Smooth muscle cell (in vitro differentiated cells): ENCODE measurements at regions not wholly inside any gene's neighbourhood (a gene's known extent, or its start where the extent isn't known, plus 50 kb on each side); places are given as distances from the start of the nearest gene placed in this dataset.
"Not testable (repeated sequence)": the region's sequence is repeated elsewhere in the genome, so short reads cannot be mapped to it uniquely, and the experiment has no call there.

Source experiments
- DNase-seq: peaks from one replicate; lab custom pipeline; 2025; ENCODE audit not compliant: unreplicated experiment; lab: John Stamatoyannopoulos, UW
- H2AFZ ChIP-seq: fragments of 200-600 bp; sonication (generic); 2 replicates; pipeline ENCODE4 v1.6.0; 2016; ENCODE audit warnings: antibody characterized with exemption, low read depth, mild to moderate bottlenecking
- H3F3A ChIP-seq: fragments of 200-600 bp; sonication (generic); 2 replicates; pipeline ENCODE4 v1.6.0; 2017; ENCODE audit warnings: antibody characterized with exemption, low read depth
- H3K27ac ChIP-seq: fragments of 200-600 bp; sonication (generic); 2 replicates; pipeline ENCODE4 v1.5.1; 2016; ENCODE audit warnings: low read depth, mild to moderate bottlenecking
- H3K27me3 ChIP-seq: fragments of 200-600 bp; sonication (generic); 2 replicates; pipeline ENCODE4 v1.6.1; 2016; ENCODE audit warnings: low read depth, mild to moderate bottlenecking
- H3K36me3 ChIP-seq: fragments of 200-600 bp; sonication (generic); 2 replicates; pipeline ENCODE4 v1.5.1; 2016; ENCODE audit warnings: low read depth
- H3K4me1 ChIP-seq: fragments of 200-600 bp; sonication (generic); 2 replicates; pipeline ENCODE4 v1.5.1; 2016; ENCODE audit warnings: low read depth
- H3K4me2 ChIP-seq: fragments of 200-600 bp; sonication (generic); 2 replicates; pipeline ENCODE4 v1.6.0; 2016; ENCODE audit warnings: mild to moderate bottlenecking
- H3K4me3 ChIP-seq: fragments of 200-600 bp; sonication (generic); 2 replicates; pipeline ENCODE4 v1.5.1; 2016; ENCODE audit warnings: mild to moderate bottlenecking
- H3K79me2 ChIP-seq: fragments of 200-600 bp; sonication (generic); 2 replicates; pipeline ENCODE4 v1.6.0; 2016; ENCODE audit warnings: low read depth, mild to moderate bottlenecking
- H3K9ac ChIP-seq: fragments of 200-600 bp; sonication (generic); 2 replicates; pipeline ENCODE4 v1.6.0; 2016; ENCODE audit warnings: low read depth
- H3K9me3 ChIP-seq: fragments of 200-600 bp; sonication (generic); replicated peaks from 2 replicates; pipeline ENCODE4 v1.5.1; 2016; ENCODE audit warnings: low read depth
- H4K20me1 ChIP-seq: fragments of 200-600 bp; sonication (generic); 2 replicates; pipeline ENCODE4 v1.6.0; 2016; ENCODE audit warnings: low read depth
- CTCF ChIP-seq: fragments of 200-600 bp; sonication (generic); IDR thresholded peaks from 2 replicates; pipeline ENCODE4 v1.5.1; 2017; ENCODE audit warnings: borderline replicate concordance, mild to moderate bottlenecking, antibody characterized with exemption; ENCODE audit not compliant: insufficient read depth, poor library complexity, severe bottlenecking
- WGBS: methylation state at CpG from one replicate; pipeline ENCODE4 v1.1.7; 2016; ENCODE audit warnings: low lambda C conversion rate; 5-methylcytosine and 5-hydroxymethylcytosine counted together

DNA sequence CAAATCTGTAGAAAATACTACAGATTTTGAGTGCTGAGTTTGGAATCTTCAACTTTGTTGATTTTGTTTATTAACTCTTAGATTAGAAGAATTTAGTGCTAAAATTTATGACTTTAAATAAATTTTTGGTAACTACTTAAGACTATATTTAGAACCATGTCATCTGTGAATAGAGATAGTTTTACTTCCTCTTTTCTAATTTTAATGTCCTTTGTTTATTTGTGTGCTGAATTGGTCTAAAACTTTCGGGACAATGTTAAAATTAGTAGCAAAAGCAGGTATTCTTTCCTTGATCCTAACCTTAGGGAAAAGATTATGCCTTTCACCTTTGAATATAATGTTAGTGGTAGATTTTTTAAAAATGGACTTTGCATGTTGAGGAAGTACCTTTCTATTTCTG, 119.7 kb upstream of the CXorf51A start:
- Histone ChIP-seq H4K20me1 (no peaks in the 10 kb centered on the region), H3K27ac (no peak overlapping the region), H3K36me3 (no peaks in the 10 kb centered on the region), H3K4me1 (no peaks in the 10 kb centered on the region), H3K27me3 (no peaks in the 10 kb centered on the region), H3K4me3 (no peak overlapping the region), H2AFZ (no peak overlapping the region), H3K79me2 (no peaks in the 10 kb centered on the region), H3K9ac (no peak overlapping the region), H3K9me3 (no peaks in the 10 kb centered on the region), H3K4me2 (no peak overlapping the region), H3F3A (no peaks in the 10 kb centered on the region)
- 83% methylated on average over 1 of the region's 1 CpG for WGBS
- no peak for DNase-seq
- TF ChIP-seq CTCF = no peak

GRCh38 chrX:146932997-146933396, 118.5 kb upstream of the CXorf51A start:
- not testable (repeated sequence) for DNase-seq, H4K20me1 ChIP-seq, H3K9me3 ChIP-seq, H2AFZ ChIP-seq, H3K4me2 ChIP-seq, H3K36me3 ChIP-seq, H3K79me2 ChIP-seq, H3K27ac ChIP-seq, H3K4me3 ChIP-seq, H3K4me1 ChIP-seq, H3F3A ChIP-seq, H3K27me3 ChIP-seq, H3K9ac ChIP-seq
- 42% methylated on average over 2 of the region's 2 CpGs for WGBS

GRCh38 chrX:146921204-146921603, 106.7 kb upstream of the CXorf51A start:
- Histone ChIP-seq H3K36me3 (no peaks in the 10 kb centered on the region), H3K9ac (no peak overlapping the region), H4K20me1 (no peaks in the 10 kb centered on the region), H3K9me3 (no peaks in the 10 kb centered on the region), H3F3A (no peaks in the 10 kb centered on the region), H3K27ac (no peak overlapping the region), H3K27me3 (no peaks in the 10 kb centered on the region), H3K4me2 (no peak overlapping the region), H3K79me2 (no peaks in the 10 kb centered on the region), H3K4me3 (no peak overlapping the region), H2AFZ (no peak overlapping the region), H3K4me1 (no peaks in the 10 kb centered on the region)
- TF ChIP-seq CTCF = no peak
- no peak for DNase-seq

- no peak for DNase-seq
- H3K36me3 ChIP-seq = no peaks in the 10 kb centered on the region
Measured at GRCh38 chrX:146907391-146908240, 93.1 kb upstream of the CXorf51A start.

More at GRCh38 chrX:146907391-146908240, 93.1 kb upstream of the CXorf51A start:
- WGBS = 59% methylated on average over 8 of the region's 8 CpGs
- no peak for TF ChIP-seq CTCF
- H3K27ac ChIP-seq = peak overlapping the region; percentile 70
- H3K4me2 ChIP-seq = peak overlapping the region; percentile 76
- no peaks in the 10 kb centered on the region for H3F3A ChIP-seq
- H3K79me2 ChIP-seq = no peaks in the 10 kb centered on the region
- H3K4me1 ChIP-seq = no peaks in the 10 kb centered on the region
- no peaks in the 10 kb centered on the region for H3K9me3 ChIP-seq
- no peak overlapping the region for H3K4me3 ChIP-seq
- no peaks in the 10 kb centered on the region for H4K20me1 ChIP-seq
- H3K9ac ChIP-seq = no peak overlapping the region
- no peak overlapping the region for H2AFZ ChIP-seq
- H3K27me3 ChIP-seq = no peaks in the 10 kb centered on the region
